Hypothalamus (tissue), 51 donors: ENCODE measurements at regions not wholly inside any gene's neighbourhood (a gene's known extent, or its start where the extent isn't known, plus 50 kb on each side); places are given as distances from the start of the nearest gene placed in this dataset.

Source experiments
- DNase-seq, 51 donors: peaks; one replicate each; lab custom pipeline; 2025; lab: John Stamatoyannopoulos, UW

DNA sequence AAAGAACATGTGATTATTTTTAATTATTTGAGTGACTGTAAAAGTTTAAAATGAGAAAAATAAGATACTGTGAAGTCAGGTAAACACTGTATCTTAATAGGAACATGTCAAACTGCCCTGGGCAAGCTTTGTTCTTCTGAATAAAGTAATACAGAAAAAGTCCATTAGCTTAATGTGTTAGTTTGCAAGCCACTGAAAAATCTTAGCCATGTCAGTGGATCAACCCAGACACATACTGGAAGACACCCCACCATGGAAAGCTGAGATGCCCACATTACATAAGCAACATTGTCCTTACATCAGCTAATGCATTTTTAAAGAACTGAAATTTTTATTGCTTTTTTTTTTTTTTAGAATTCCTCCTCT, 155.2 kb downstream of the BBOX1 start:
- DNase-seq: no peak

DNA sequence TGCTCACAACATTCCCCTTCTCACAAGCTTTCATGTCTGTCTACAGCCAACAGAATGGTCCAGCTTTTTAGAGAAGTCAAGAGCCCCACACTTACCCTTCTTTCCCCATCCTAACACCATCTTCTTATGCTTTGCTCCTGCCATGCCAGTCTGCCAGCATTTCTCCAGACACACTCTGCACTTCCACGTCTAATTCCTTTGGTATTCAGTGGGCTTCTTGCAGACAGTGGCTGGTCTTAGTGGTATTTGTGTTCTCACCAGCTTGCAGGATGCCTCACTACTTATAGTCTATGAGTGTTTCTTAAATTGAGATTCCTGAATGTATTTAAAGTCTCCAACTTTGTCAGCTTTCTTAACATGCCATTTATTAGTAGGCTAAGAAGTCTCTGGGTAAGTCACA, 154.4 kb downstream of the BBOX1 start:
- no peak for DNase-seq

DNA sequence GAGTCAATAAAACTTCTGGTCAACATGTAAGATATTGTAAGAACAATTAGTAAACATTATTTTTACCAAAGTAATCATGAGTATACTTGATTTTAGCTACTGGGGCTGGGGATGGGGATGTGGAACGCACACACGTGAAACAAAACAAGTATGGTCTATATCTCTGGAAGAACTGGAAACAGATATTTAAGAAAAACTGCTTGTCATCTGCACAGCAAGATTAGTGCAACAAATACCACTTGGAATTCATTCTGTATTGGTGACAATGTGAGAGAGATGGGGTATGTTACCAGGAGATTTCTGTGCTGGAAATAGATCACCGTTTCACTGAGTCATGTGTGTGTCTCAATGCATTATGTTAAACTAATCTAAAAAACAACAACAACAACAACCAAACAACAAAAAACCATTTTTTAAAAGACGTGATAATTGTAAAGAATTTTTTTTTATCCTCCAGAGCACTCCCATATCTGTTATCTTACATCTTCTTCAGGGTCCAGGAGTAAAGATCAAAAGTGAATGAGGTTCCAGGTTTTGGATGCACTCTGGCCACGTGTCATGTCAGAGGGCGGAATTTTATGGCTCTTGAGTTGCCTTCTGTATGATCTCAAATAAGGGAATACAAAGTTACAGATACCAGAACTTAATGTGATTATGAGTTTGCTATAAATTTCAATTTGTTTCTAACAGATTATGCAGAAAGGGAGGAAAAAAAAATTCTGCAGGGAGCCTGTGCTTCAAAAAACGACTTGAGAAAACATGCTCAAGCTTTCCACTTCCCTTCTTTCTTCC, 153.0 kb downstream of the BBOX1 start:
- no peak for DNase-seq

DNA sequence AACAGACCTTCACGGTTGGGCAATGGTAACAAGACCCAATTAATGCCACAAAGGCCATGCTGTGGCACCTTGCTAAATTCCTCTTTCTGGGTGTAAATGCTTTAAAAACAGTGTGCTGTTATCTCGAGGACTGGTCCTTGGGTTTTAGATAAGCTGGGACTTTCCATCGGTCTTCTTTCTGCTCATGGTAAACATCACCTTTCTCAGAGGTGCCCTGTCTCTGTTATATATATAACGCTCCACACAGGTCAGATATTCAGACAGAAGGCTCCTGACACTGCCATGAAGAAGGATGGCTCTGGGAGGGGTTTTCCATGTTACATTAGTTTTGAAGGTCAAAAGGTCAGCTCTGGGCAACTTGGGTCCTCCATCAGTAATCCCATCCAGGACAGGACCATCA, 151.6 kb downstream of the BBOX1 start:
- no peak for DNase-seq

DNA sequence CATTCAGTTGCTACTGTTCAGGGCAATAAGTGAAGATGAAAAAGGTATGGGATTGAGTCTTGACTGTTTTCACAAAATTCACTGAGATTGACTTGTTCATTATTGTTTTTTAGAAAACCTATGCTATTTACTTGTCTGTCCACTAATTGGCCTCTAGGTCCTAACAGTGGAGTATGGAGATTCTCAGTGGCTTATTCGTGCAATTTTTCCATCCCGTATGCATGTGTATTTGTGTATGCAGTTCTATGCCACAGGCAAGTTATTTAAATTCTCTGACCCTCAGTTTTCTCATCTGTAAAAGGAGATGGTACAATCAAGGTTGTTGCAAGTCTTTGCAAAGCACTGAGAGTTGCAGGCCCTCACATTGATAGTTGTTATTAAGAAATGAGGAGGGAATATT, 151.0 kb downstream of the BBOX1 start:
- DNase-seq: no peak

DNA sequence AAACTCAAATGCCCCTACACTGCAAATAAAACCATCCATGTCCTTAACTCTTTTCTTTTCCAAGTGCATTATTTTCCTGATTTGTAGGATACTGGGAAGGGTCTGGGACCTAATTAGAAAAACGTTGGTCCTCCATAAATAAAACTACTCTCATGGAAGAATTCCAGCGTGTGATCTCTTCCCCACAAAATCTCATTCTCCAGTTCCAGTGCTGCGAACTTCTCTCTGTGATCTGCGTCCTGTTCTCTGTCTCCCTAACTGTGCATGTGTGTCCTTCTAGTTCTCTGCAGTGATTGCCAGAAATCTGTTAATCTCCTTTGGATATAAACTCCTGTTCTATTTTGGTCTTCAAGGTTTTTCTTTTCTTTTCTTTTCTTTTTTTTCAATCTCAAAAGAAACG, 148.1 kb downstream of the BBOX1 start:
- no peak for DNase-seq

DNA sequence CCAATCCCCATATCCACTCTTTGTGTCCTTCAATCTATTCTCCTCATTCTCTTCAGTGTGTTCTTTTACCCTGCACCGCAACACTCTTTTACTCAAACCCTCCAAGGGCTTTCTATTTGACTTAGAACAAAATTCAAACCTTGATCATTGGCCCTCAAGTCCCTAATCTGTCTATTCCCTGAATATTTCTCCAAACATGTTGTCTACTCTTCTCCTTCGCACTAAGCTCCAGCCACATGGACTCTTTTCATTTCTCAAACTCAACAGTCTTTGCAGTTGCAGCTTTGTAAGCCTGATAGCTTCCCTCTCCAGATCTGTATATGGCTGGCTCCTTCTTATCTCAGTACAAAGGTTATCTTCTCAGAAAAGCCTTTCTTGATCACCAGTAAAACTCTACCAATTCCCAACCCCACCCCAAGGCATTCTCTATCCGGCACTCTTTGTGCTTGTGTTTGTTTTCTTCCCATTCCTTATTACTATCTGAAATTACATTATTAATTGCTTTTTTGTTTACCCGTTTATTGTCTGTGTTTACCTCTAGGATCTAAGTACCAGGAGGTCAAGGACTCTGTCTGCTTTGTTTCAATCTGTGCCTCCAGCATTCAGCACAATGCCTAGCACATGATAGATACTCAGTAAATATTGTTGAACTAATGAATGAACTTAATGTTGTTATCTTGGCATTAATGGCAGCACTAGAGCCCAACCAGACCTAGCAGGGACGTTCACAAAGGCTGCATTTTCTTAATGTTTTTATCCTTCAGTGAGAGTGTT, 147.4 kb downstream of the BBOX1 start:
- no peak for DNase-seq

DNA sequence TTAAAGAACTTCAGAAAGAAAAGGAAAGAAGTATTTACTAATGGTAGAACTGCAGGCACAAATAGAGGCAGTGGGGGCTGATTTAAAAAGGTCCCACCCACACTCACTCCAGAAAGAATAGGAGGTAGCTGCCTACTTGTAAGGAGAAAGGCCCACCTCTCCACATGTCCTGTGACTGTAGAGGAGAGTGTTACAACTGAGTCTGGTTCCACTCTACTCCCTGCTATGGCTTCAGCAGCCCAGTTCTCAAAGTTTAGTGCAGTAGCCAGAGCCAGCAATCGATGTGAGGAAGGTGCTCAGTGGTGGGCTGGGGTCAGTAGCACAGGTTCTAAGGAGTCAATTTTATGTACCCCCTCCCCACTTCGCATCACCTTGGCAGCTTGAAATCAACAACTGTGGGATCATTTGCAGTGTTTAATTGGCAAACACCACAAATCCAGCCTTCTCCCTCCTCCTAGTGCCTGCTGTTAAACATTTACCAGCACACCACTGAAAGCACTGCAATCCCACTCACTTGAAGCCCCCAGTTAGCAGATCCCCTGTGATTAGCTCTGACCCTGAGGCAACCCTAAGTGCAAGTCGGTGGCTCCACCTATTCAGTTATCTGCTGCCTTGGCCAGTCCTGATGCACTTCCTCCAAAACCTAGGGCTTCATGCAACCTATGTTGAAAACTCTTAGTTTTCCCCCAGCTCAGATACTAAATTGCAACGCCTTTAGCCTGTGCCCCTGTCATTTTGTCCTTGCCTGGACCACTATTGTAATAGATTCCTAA, 146.6 kb downstream of the BBOX1 start:
- DNase-seq: no peak

DNA sequence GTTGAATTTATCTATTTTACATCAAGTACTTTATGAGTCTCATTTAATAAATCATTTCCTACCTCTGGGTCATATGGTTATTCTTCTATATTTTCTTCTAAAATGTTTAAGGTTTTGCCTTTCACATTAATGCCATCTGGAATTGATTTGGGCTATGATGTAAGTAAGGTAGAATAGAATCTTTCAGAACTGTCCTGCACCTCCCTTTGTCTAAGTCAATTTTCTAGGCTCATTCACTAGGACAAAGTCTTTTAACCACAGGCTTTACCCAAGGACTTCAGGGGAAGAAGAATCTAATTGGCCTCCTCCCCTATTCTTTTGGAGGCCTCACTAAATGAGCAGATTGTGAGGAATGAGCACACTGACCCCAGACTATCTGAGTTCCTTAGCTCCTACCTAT, 146.0 kb downstream of the BBOX1 start:
- DNase-seq: no peak

DNA sequence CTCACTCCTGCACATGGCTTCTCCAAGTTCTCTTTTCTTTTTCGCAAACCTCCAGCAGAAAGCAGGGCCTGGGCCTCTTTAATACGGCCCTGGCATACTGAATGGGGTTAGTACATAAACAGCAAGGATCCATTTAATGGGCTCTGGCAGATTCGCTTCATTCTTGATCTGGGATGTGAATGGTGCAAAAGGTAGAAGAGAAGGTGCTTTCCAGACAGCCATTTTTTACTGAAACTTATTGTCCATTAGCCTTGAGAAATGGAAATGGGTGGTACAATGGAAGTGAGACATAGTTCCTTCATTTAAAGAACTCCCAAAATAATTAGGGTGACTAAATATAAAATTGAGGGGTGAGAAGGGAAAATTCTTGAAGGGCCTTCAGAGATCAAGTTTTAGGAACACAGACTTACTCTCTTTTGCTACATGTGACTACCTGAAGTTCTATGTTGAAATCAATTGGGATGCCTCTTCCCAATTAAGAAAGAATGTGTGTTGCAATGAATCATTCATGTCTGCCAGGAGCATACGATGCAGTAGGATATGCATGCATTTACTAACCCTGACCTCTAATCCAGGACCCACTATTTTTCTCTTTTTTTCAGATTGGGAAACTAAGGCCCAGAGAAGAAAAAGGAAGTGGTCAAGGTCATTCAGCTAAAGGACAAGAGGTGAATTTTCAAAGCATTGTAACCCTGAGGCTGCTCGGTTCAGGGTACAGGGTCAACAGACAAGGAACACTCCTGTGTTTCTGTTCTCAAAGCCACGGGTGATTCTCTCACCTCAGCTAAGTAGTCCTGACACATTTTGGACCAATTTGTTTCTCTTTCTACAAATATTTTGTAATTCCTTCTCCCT, 144.1 kb downstream of the BBOX1 start:
- DNase-seq: no peak

DNA sequence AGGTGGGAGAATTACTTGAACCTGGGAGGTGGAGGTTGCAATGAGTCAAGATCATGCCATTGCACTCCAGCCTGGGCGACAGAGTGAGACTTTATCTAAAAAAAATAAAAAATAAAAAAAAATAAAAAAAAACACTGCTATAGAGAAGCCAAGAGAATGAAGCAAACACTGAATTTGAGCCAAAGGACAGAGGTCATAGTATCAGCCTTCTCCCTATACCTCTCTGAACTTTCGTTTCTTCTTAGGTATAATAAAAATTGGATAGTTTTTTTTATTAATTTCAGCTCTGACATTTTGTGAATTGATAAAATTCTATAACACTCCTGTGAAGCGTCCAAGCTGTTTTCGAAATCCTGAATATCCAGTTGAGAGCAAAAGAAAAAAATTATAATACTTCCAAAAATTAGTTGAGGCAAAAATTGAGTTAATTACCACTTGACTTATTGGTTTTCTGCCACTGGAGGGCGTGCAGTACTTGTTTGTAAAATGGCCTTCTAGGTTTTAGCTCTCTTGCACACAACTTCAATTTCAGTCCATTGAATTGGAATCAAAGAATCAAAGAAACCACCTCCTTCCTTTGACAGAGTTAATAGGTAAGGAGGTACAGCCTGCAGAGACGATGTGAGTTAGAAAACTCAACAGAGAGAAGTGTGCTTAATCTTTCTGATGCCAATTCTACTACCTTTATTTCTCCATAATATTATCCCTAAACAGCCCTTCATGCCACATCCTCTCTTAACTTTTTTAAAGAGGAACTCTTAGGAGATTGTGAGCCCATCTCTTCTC, 143.2 kb downstream of the BBOX1 start:
- DNase-seq: peak in 23 of 51 donors; percentile 1 to 63 (median 17)

DNA sequence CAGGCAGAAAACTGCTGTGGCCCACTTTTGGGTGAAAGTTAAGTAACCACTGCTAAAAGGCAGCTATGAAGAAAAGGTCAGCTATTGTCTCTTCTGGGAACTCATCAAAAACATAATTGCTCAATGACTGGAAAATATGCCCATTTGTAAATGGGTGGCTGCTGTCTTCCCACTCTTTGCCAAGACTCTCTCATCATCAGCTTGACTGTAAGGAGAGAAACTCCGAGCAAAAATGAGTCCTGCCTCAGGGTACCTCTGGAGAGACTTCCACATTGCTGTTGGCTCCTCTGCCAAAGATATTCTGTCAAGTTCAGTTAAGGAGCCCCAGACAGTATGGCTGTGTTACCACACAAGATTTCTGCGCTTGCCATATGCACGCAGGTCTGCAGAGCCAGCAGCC, 138.7 kb downstream of the BBOX1 start:
- no peak for DNase-seq

DNA sequence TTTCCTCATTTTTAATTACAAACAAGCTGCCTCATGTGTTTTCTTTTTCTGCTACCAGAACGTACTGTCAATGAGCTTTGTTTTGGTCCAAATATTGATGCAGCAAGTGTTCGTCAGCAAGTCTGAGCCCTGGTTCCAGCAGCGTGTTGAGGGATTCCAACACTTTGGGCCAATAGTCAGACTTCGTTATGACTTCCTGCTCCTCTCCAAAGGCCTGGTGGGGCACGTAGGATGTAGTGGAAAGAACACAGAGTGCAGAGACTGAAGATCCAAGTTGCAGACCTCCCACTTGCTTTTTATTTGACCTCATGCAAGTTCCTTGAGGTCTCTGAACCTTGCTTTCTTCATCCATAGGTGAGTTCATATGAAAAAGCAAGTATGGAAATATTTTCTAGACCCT, 138.2 kb downstream of the BBOX1 start:
- peak in 1 of 51 donors; percentile 10 for DNase-seq
